22Rv1 (cell line): ENCODE measurements at regions not wholly inside any gene's neighbourhood (a gene's known extent, or its start where the extent isn't known, plus 50 kb on each side); places are given as distances from the start of the nearest gene placed in this dataset.
"Not testable (repeated sequence)": the region's sequence is repeated elsewhere in the genome, so short reads cannot be mapped to it uniquely, and the experiment has no call there.

Experiments used
- H3K27ac ChIP-seq: fragments of 450-650 bp; 2 replicates; pipeline ENCODE4 v1.5.1; 2017
- CTCF ChIP-seq: fragments of 450-650 bp; IDR thresholded peaks from 2 replicates; pipeline ENCODE4 v1.5.1; 2017; ENCODE audit warnings: mild to moderate bottlenecking
- ZFX ChIP-seq: fragments of 450-650 bp; IDR thresholded peaks from 2 replicates; pipeline ENCODE4 v1.6.1; 2017; ENCODE audit warnings: antibody characterized with exemption, borderline replicate concordance

GRCh38 chr3:110419096-110419495, 652.5 kb upstream of the NECTIN3 start:
- TF ChIP-seq ZFX (no peak), CTCF (peak; percentile 17; the same call in 1 of the 2 replicates)
- no peak overlapping the region for H3K27ac ChIP-seq

- TF ChIP-seq CTCF (no peak), ZFX (no peak)
- H3K27ac ChIP-seq = no peak overlapping the region
Observed at GRCh38 chr3:110419601-110420000, 652.0 kb upstream of the NECTIN3 start.

DNA sequence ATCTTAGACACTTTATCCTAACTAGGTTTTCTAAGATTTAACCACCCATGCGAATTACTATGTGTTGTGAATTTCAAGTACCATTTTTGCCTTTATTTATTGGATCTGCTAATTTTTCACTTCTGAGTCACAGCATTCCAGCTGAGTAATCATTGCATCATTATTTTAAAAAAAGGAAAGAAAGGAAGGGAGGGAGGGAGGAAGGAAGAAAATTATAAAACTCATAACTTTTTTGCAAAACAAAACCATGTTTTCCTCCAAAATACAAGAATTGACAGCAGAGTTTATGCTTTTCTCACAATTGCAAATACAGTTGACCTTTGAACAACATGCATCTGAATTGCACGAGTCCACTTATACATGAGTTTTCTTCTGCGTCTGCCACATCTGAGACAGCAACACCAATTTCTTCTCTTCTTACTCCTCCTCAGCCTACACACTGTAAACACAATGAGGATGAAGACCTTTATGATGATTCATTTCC, 651.4 kb upstream of the NECTIN3 start:
- TF ChIP-seq CTCF (no peak), ZFX (no peak)
- H3K27ac ChIP-seq = no peak overlapping the region

DNA sequence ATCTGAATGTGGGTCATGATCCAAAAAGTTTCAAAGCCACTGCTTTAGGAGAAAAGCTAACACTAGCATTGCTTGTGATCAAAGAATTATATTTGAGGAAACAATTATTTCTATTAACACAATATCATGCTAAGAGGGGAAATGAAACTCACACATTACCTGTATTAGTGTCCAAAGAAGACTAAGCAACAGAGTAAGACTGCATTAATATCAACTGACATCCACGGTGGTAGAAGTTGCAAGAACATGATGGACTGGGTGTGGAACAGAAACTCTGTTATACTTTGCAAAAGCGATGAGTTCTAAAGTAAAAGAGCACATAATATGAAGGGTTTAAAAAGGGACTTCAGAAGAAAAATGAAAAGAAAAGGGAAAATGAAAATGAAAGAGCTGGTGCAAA, 648.3 kb upstream of the NECTIN3 start:
- TF ChIP-seq ZFX (no peak), CTCF (no peak)

DNA sequence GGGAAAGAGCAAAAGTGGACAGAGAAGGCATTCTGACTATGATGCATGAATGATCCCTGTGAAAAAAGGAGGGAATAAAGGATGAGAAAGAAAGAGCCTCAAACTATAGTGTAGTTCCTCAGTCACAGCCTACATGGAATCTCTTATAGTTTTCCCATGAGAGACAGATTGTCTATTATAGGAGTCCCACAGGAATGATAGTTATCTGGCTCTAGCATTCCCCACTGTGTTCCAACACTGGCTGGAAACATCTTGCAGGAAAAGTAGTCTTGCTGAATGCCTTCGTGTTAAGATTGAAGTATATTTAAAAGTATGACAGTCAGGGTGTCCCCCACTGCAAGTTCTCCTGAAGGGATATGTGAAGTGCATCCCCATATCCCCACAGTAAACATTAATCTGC, 641.5 kb upstream of the NECTIN3 start:
- no peak overlapping the region for H3K27ac ChIP-seq
- TF ChIP-seq CTCF (no peak), ZFX (no peak)

More for the DNA sequence above, 648.3 kb upstream of the NECTIN3 start:
- H3K27ac ChIP-seq = no peak overlapping the region

- no peak overlapping the region for H3K27ac ChIP-seq
- no peak for TF ChIP-seq ZFX
- TF ChIP-seq CTCF = no peak
Observed at GRCh38 chr3:110436209-110436608, 635.4 kb upstream of the NECTIN3 start.

GRCh38 chr3:110440066-110440653, 631.5 kb upstream of the NECTIN3 start:
- H3K27ac ChIP-seq = not testable (repeated sequence)

- no peak for TF ChIP-seq ZFX
- TF ChIP-seq CTCF = no peak
Observed at GRCh38 chr3:110454066-110454465, 617.5 kb upstream of the NECTIN3 start.

More at GRCh38 chr3:110454066-110454465, 617.5 kb upstream of the NECTIN3 start:
- no peak overlapping the region for H3K27ac ChIP-seq
